ENCODE measurements at regions not wholly inside any gene's neighbourhood (a gene's known extent, or its start where the extent isn't known, plus 50 kb on each side); places are given as distances from the start of the nearest gene placed in this dataset.
"Not testable (repeated sequence)": the region's sequence is repeated elsewhere in the genome, so short reads cannot be mapped to it uniquely, and the experiment has no call there.

GRCh38 chr7:51965454-51965853 lies 648.8 kb upstream of the COBL start:
- no peak for DNase-seq (ENCODE audit: low spot score)
- in situ Hi-C loops (cut with HindIII; ENCODE audit: low sequenced_read_pairs), result no loop called here

- no peak for DNase-seq (ENCODE audit: low spot score)
- in situ Hi-C loops (cut with HindIII; ENCODE audit: low sequenced_read_pairs), result no loop called here
Measured at GRCh38 chr7:51961804-51962203, 645.2 kb upstream of the COBL start.

GRCh38 chr7:51950813-51951212 lies 634.2 kb upstream of the COBL start:
- no peak for DNase-seq (ENCODE audit: low spot score)
- in situ Hi-C loops (cut with HindIII; ENCODE audit: low sequenced_read_pairs), result no loop called here

- no peak for DNase-seq (ENCODE audit: low spot score)
- in situ Hi-C loops (cut with HindIII; ENCODE audit: low sequenced_read_pairs), result no loop called here
Measured at GRCh38 chr7:51949726-51950644, 633.4 kb upstream of the COBL start.

- DNase-seq (ENCODE audit: low spot score), result no peak
- in situ Hi-C loops (cut with HindIII; ENCODE audit: low sequenced_read_pairs), result no loop called here
Measured at GRCh38 chr7:51930834-51931233, 614.2 kb upstream of the COBL start.

- no peak for DNase-seq (ENCODE audit: low spot score)
- in situ Hi-C loops (cut with HindIII; ENCODE audit: low sequenced_read_pairs), result no loop called here
Measured at GRCh38 chr7:51929818-51930217, 613.2 kb upstream of the COBL start.

- DNase-seq (ENCODE audit: low spot score), result no peak
- in situ Hi-C loops (cut with HindIII; ENCODE audit: low sequenced_read_pairs), result no loop called here
Measured at GRCh38 chr7:51927738-51928137, 611.1 kb upstream of the COBL start.

- in situ Hi-C loops (cut with HindIII; ENCODE audit: low sequenced_read_pairs), result no loop called here
- DNase-seq (ENCODE audit: low spot score), result no peak
Measured at GRCh38 chr7:51918581-51918980, 602.0 kb upstream of the COBL start.

GRCh38 chr7:51901489-51901840 lies 584.9 kb upstream of the COBL start:
- no peak for DNase-seq (ENCODE audit: low spot score)
- in situ Hi-C loops (cut with HindIII; ENCODE audit: low sequenced_read_pairs), result no loop called here

- in situ Hi-C loops (cut with HindIII; ENCODE audit: low sequenced_read_pairs), result not testable (repeated sequence)
Measured at GRCh38 chr7:51900755-51901488, 584.3 kb upstream of the COBL start.

GRCh38 chr7:51899611-51900010 lies 583.0 kb upstream of the COBL start:
- no peak for DNase-seq (ENCODE audit: low spot score)
- in situ Hi-C loops (cut with HindIII; ENCODE audit: low sequenced_read_pairs), result no loop called here

More at GRCh38 chr7:51900755-51901488, 584.3 kb upstream of the COBL start:
- not testable (repeated sequence) for DNase-seq (ENCODE audit: low spot score)

- in situ Hi-C loops (cut with HindIII; ENCODE audit: low sequenced_read_pairs), result no loop called here
- no peak for DNase-seq (ENCODE audit: low spot score)
Measured at GRCh38 chr7:51882412-51882811, 565.8 kb upstream of the COBL start.

GRCh38 chr7:51881309-51881708 lies 564.7 kb upstream of the COBL start:
- in situ Hi-C loops (cut with HindIII; ENCODE audit: low sequenced_read_pairs), result no loop called here
- no peak for DNase-seq (ENCODE audit: low spot score)

- no peak for DNase-seq (ENCODE audit: low spot score)
- in situ Hi-C loops (cut with HindIII; ENCODE audit: low sequenced_read_pairs), result no loop called here
Measured at GRCh38 chr7:51878865-51879264, 562.3 kb upstream of the COBL start.

- in situ Hi-C loops (cut with HindIII; ENCODE audit: low sequenced_read_pairs), result no loop called here
- no peak for DNase-seq (ENCODE audit: low spot score)
Measured at GRCh38 chr7:51869452-51869851, 552.8 kb upstream of the COBL start.

GRCh38 chr7:51867117-51867516 lies 550.5 kb upstream of the COBL start:
- no peak for DNase-seq (ENCODE audit: low spot score)
- in situ Hi-C loops (cut with HindIII; ENCODE audit: low sequenced_read_pairs), result no loop called here

GRCh38 chr7:51860305-51860704 lies 543.7 kb upstream of the COBL start:
- in situ Hi-C loops (cut with HindIII; ENCODE audit: low sequenced_read_pairs), result no loop called here
- DNase-seq (ENCODE audit: low spot score), result peak; percentile 4

- in situ Hi-C loops (cut with HindIII; ENCODE audit: low sequenced_read_pairs), result no loop called here
- DNase-seq (ENCODE audit: low spot score), result no peak
Measured at GRCh38 chr7:51850126-51850525, 533.5 kb upstream of the COBL start.

- in situ Hi-C loops (cut with HindIII; ENCODE audit: low sequenced_read_pairs), result no loop called here
- DNase-seq (ENCODE audit: low spot score), result no peak
Measured at GRCh38 chr7:51847461-51848134, 531.0 kb upstream of the COBL start.

- in situ Hi-C loops (cut with HindIII; ENCODE audit: low sequenced_read_pairs); DNase-seq (ENCODE audit: low spot score): not testable (repeated sequence)
Measured at GRCh38 chr7:51839130-51839529, 522.5 kb upstream of the COBL start.
